GF-D8 (cell line): ENCODE measurements at regions not wholly inside any gene's neighbourhood (a gene's known extent, or its start where the extent isn't known, plus 50 kb on each side); places are given as distances from the start of the nearest gene placed in this dataset.
"Not testable (repeated sequence)": the region's sequence is repeated elsewhere in the genome, so short reads cannot be mapped to it uniquely, and the experiment has no call there.

Experiments used
- DNase-seq: peaks from one replicate; lab custom pipeline; 2025; lab: John Stamatoyannopoulos, UW

- no peak for DNase-seq
These were observed 357.6 kb downstream of the SHANK2 start for GRCh38 chr11:70894566-70895365.

- no peak for DNase-seq
These were observed 357.1 kb downstream of the SHANK2 start for GRCh38 chr11:70895366-70895670.

GRCh38 chr11:70897429-70897828, 354.9 kb downstream of the SHANK2 start:
- DNase-seq: no peak

- DNase-seq: no peak
These were observed 352.8 kb downstream of the SHANK2 start for GRCh38 chr11:70899616-70900015.

GRCh38 chr11:70900540-70900939, 351.8 kb downstream of the SHANK2 start:
- DNase-seq: no peak

GRCh38 chr11:70901951-70902521, 350.3 kb downstream of the SHANK2 start:
- no peak for DNase-seq

GRCh38 chr11:70903229-70903628, 349.1 kb downstream of the SHANK2 start:
- DNase-seq: not testable (repeated sequence)

GRCh38 chr11:70906101-70906500, 346.3 kb downstream of the SHANK2 start:
- DNase-seq: no peak

- DNase-seq: no peak
These were observed 344.2 kb downstream of the SHANK2 start for GRCh38 chr11:70908223-70908622.

- no peak for DNase-seq
These were observed 341.5 kb downstream of the SHANK2 start for GRCh38 chr11:70910835-70911234.

GRCh38 chr11:70912226-70912840, 340.0 kb downstream of the SHANK2 start:
- no peak for DNase-seq

GRCh38 chr11:70913715-70914231, 338.6 kb downstream of the SHANK2 start:
- no peak for DNase-seq

- DNase-seq: no peak
These were observed 337.9 kb downstream of the SHANK2 start for GRCh38 chr11:70914496-70914895.

GRCh38 chr11:70915158-70915985, 337.0 kb downstream of the SHANK2 start:
- no peak for DNase-seq

- no peak for DNase-seq
These were observed 336.0 kb downstream of the SHANK2 start for GRCh38 chr11:70916351-70916750.

- no peak for DNase-seq
These were observed 334.1 kb downstream of the SHANK2 start for GRCh38 chr11:70918242-70918641.

- DNase-seq: no peak
These were observed 330.6 kb downstream of the SHANK2 start for GRCh38 chr11:70921804-70922203.

- no peak for DNase-seq
These were observed 328.3 kb downstream of the SHANK2 start for GRCh38 chr11:70924108-70924507.

GRCh38 chr11:70925238-70925637, 327.1 kb downstream of the SHANK2 start:
- DNase-seq: no peak

GRCh38 chr11:70926543-70927201, 325.7 kb downstream of the SHANK2 start:
- DNase-seq: no peak

- no peak for DNase-seq
These were observed 323.4 kb downstream of the SHANK2 start for GRCh38 chr11:70928854-70929598.
